ENCODE measurements at regions not wholly inside any gene's neighbourhood (a gene's known extent, or its start where the extent isn't known, plus 50 kb on each side); places are given as distances from the start of the nearest gene placed in this dataset.

DNA sequence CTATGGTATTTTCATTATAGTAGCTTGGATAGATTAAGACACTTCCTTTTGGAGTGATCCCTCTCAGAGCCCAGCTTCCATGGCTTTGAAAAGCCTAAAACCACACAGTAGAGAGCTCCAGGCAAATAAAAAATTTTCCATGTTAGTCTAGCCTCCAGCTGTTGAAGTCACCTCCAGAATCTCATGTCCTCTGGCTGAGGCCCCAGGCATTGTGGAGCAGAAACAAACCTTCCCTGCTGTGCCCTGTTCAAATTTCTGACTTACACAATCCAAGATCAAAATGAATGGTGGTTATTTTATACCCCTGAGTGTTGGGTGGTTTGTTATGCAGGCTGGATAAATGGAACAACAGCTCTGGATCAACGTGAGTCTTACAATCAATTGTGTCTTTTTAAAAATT, 203.9 kb downstream of the ICE1 start:
- peaks cover 12% of the 10 kb centered on the region for H3K9me3 ChIP-seq (ENCODE audit: low read length)
- H4K20me1 ChIP-seq (ENCODE audit: insufficient read depth), result no peaks in the 10 kb centered on the region
- no peak overlapping the region for H2AFZ ChIP-seq (ENCODE audit: low read depth, low read length)
- no peak overlapping the region for H3K4me2 ChIP-seq (ENCODE audit: low read length)
- no peaks in the 10 kb centered on the region for H3F3A ChIP-seq (ENCODE audit: insufficient read depth, low read length, poor library complexity, severe bottlenecking)
- H3K79me2 ChIP-seq (replicated peaks; ENCODE audit: insufficient read depth, low read length), result no peaks in the 10 kb centered on the region
- H3K27me3 ChIP-seq (ENCODE audit: insufficient read depth, low read depth, low read length), result no peaks in the 10 kb centered on the region
- no peak overlapping the region for H3K4me3 ChIP-seq (ENCODE audit: low read length)
- no peak overlapping the region for H3K27ac ChIP-seq (ENCODE audit: low read length)
- H3K9me2 ChIP-seq (ENCODE audit: insufficient read depth, low read length), result no peaks in the 10 kb centered on the region
- H3K36me3 ChIP-seq (ENCODE audit: insufficient read depth, low read length), result no peaks in the 10 kb centered on the region
- no peak overlapping the region for H3K9ac ChIP-seq (ENCODE audit: low read length)
- TF ChIP-seq POLR2AphosphoS5 (IDR thresholded peaks at IDR 0.05) (no peak), TAF1 (IDR thresholded peaks at IDR 0.05; ENCODE audit: low read depth) (no peak), RAD21 (conservative IDR thresholded peaks at IDR 0.05) (no peak), EP300 (conservative IDR thresholded peaks at IDR 0.05; ENCODE audit: poor library complexity, severe bottlenecking) (no peak), MXI1 (conservative IDR thresholded peaks at IDR 0.05; ENCODE audit: poor library complexity, severe bottlenecking) (no peak), SMC3 (conservative IDR thresholded peaks at IDR 0.05; ENCODE audit: poor library complexity) (no peak), EZH2 (IDR thresholded peaks at IDR 0.05; ENCODE audit: borderline replicate concordance, insufficient read depth, low read length, poor library complexity, severe bottlenecking) (no peak)
- TF ChIP-seq, protein P1, sequence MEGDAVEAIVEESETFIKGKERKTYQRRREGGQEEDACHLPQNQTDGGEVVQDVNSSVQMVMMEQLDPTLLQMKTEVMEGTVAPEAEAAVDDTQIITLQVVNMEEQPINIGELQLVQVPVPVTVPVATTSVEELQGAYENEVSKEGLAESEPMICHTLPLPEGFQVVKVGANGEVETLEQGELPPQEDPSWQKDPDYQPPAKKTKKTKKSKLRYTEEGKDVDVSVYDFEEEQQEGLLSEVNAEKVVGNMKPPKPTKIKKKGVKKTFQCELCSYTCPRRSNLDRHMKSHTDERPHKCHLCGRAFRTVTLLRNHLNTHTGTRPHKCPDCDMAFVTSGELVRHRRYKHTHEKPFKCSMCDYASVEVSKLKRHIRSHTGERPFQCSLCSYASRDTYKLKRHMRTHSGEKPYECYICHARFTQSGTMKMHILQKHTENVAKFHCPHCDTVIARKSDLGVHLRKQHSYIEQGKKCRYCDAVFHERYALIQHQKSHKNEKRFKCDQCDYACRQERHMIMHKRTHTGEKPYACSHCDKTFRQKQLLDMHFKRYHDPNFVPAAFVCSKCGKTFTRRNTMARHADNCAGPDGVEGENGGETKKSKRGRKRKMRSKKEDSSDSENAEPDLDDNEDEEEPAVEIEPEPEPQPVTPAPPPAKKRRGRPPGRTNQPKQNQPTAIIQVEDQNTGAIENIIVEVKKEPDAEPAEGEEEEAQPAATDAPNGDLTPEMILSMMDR (IDR thresholded peaks at IDR 0.05; ENCODE audit: poor library complexity, severe bottlenecking), result no peak
- TF ChIP-seq, protein P2, sequence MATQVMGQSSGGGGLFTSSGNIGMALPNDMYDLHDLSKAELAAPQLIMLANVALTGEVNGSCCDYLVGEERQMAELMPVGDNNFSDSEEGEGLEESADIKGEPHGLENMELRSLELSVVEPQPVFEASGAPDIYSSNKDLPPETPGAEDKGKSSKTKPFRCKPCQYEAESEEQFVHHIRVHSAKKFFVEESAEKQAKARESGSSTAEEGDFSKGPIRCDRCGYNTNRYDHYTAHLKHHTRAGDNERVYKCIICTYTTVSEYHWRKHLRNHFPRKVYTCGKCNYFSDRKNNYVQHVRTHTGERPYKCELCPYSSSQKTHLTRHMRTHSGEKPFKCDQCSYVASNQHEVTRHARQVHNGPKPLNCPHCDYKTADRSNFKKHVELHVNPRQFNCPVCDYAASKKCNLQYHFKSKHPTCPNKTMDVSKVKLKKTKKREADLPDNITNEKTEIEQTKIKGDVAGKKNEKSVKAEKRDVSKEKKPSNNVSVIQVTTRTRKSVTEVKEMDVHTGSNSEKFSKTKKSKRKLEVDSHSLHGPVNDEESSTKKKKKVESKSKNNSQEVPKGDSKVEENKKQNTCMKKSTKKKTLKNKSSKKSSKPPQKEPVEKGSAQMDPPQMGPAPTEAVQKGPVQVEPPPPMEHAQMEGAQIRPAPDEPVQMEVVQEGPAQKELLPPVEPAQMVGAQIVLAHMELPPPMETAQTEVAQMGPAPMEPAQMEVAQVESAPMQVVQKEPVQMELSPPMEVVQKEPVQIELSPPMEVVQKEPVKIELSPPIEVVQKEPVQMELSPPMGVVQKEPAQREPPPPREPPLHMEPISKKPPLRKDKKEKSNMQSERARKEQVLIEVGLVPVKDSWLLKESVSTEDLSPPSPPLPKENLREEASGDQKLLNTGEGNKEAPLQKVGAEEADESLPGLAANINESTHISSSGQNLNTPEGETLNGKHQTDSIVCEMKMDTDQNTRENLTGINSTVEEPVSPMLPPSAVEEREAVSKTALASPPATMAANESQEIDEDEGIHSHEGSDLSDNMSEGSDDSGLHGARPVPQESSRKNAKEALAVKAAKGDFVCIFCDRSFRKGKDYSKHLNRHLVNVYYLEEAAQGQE (IDR thresholded peaks at IDR 0.05; ENCODE audit: borderline replicate concordance), result no peak

DNA sequence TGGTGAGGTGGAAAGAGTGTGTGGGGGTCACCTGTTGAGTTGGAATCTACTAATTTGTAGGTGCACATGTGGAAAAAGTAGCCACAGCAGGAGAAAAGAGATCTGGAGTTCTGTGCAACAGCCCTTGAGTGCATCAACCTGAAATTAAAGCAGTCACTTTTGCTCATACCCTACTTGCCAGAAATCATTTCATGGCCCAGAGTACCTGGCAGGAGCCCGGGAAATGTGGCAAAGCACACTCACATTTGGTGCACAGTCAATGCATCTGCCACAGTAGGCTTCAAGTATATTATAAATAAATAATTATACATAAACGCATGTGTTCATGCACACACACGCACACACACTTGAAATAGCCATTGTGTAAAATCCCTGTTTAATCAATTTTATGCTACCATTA, 203.0 kb downstream of the ICE1 start:
- Histone ChIP-seq H3K9me3 (ENCODE audit: low read length) (peaks cover 12% of the 10 kb centered on the region), H3K4me2 (ENCODE audit: low read length) (no peak overlapping the region), H3K9ac (ENCODE audit: low read length) (no peak overlapping the region), H3F3A (ENCODE audit: insufficient read depth, low read length, poor library complexity, severe bottlenecking) (no peaks in the 10 kb centered on the region), H3K79me2 (replicated peaks; ENCODE audit: insufficient read depth, low read length) (no peaks in the 10 kb centered on the region), H3K27me3 (ENCODE audit: insufficient read depth, low read depth, low read length) (no peaks in the 10 kb centered on the region), H3K27ac (ENCODE audit: low read length) (no peak overlapping the region), H3K36me3 (ENCODE audit: insufficient read depth, low read length) (no peaks in the 10 kb centered on the region), H3K4me3 (ENCODE audit: low read length) (no peak overlapping the region), H3K9me2 (ENCODE audit: insufficient read depth, low read length) (no peaks in the 10 kb centered on the region), H4K20me1 (ENCODE audit: insufficient read depth) (no peaks in the 10 kb centered on the region), H2AFZ (ENCODE audit: low read depth, low read length) (no peak overlapping the region)
- TF ChIP-seq, protein P2 (IDR thresholded peaks at IDR 0.05; ENCODE audit: borderline replicate concordance), result no peak
- no peak for TF ChIP-seq SMC3 (conservative IDR thresholded peaks at IDR 0.05; ENCODE audit: poor library complexity)
- no peak for TF ChIP-seq EZH2 (IDR thresholded peaks at IDR 0.05; ENCODE audit: borderline replicate concordance, insufficient read depth, low read length, poor library complexity, severe bottlenecking)
- no peak for TF ChIP-seq EP300 (conservative IDR thresholded peaks at IDR 0.05; ENCODE audit: poor library complexity, severe bottlenecking)
- no peak for TF ChIP-seq TAF1 (IDR thresholded peaks at IDR 0.05; ENCODE audit: low read depth)
- no peak for TF ChIP-seq RAD21 (conservative IDR thresholded peaks at IDR 0.05)
- TF ChIP-seq, protein P1 (IDR thresholded peaks at IDR 0.05; ENCODE audit: poor library complexity, severe bottlenecking), result no peak
- TF ChIP-seq POLR2AphosphoS5 (IDR thresholded peaks at IDR 0.05), result no peak
- no peak for TF ChIP-seq MXI1 (conservative IDR thresholded peaks at IDR 0.05; ENCODE audit: poor library complexity, severe bottlenecking)

Data from neural cell (in vitro differentiated cells).